Endothelial cell of umbilical vein (primary cell): ENCODE measurements at regions not wholly inside any gene's neighbourhood (a gene's known extent, or its start where the extent isn't known, plus 50 kb on each side); places are given as distances from the start of the nearest gene placed in this dataset.

Experiments used
- BruUV-seq: library from RNA; stranded (reverse); fragments of 400-500 nt; replicated peaks from 2 replicates; lab custom pipeline; 2021; lab: Mats Ljungman, UMichigan
- CTCF ChIA-PET: fragments of 300-600, 350-600 bp; sonication (Branson Sonifier 250); formaldehyde crosslinking; loops from one replicate; lab custom pipeline; 2021; ENCODE audit warnings: antibody characterized with exemption, inconsistent platforms; lab: Charles Lee
- POLR2A ChIA-PET: fragments of 300-600, 350-600 bp; sonication (Branson Sonifier 250); formaldehyde crosslinking; loops from one replicate; lab custom pipeline; 2021; ENCODE audit warnings: antibody characterized with exemption, inconsistent platforms; lab: Charles Lee
- DNase-seq: peaks from one replicate; pipeline ENCODE4 v3.0.0-alpha.2; 2011; ENCODE audit warnings: low read depth, low spot score
- FAIRE-seq: peaks from 2 replicates; lab custom pipeline; 2011; peaks lifted over from hg19 to GRCh38; lab: Jason Lieb, UNC
- H2AFZ ChIP-seq: 2 replicates; pipeline ENCODE4 v1.6.0; 2012; ENCODE audit warnings: low read depth, low read length, control low read depth, inconsistent platforms
- H3K27ac ChIP-seq: 2 replicates; pipeline ENCODE4 v1.5.1; 2011; ENCODE audit warnings: low read depth, mild to moderate bottlenecking, control low read depth, low read length, moderate library complexity; ENCODE audit not compliant: insufficient read depth
- H3K27me3 ChIP-seq, 2 experiments: 2 replicates each; pipeline versions ENCODE4 v1.6.0 to v1.6.1; 2011; ENCODE audit warnings: low read length in 2 of 2, mixed read lengths in 1 of 2; ENCODE audit not compliant: control insufficient read depth in 2 of 2, insufficient read depth in 2 of 2
- H3K36me3 ChIP-seq, 2 experiments: 2 replicates in 1 of 2; 3 replicates in 1 of 2; pipeline ENCODE4 v1.5.1; 2011; ENCODE audit warnings: low read length in 2 of 2, mild to moderate bottlenecking in 1 of 2, moderate library complexity in 1 of 2; ENCODE audit not compliant: control insufficient read depth in 2 of 2, insufficient read depth in 2 of 2; ENCODE audit errors: extremely low read depth in 1 of 2
- H3K4me1 ChIP-seq: 3 replicates; pipeline ENCODE4 v1.5.1; 2011; ENCODE audit warnings: mild to moderate bottlenecking, low read length; ENCODE audit not compliant: control insufficient read depth, insufficient read depth; ENCODE audit errors: extremely low read depth
- H3K4me2 ChIP-seq: 2 replicates; pipeline ENCODE4 v1.6.1; 2011; ENCODE audit warnings: low read length, control low read depth, mixed read lengths; ENCODE audit not compliant: insufficient read depth
- H3K4me3 ChIP-seq, 3 experiments: fragments of 200-600 bp in 1 of 3; sonication (generic), shearing (Covaris generic) in 1 of 3; replicated peaks in 1 of 3; 2 replicates each; pipeline ENCODE4 v1.5.1; 2011 to 2016; ENCODE audit warnings: control low read depth in 3 of 3, low read length in 3 of 3, mild to moderate bottlenecking in 2 of 3, inconsistent platforms in 1 of 3, low read depth in 1 of 3, moderate library complexity in 1 of 3; ENCODE audit not compliant: insufficient read depth in 1 of 3
- H3K79me2 ChIP-seq: 2 replicates; pipeline ENCODE4 v1.6.0; 2012; ENCODE audit warnings: low read length, inconsistent platforms; ENCODE audit not compliant: control insufficient read depth, insufficient read depth
- H3K9ac ChIP-seq: replicated peaks from 2 replicates; pipeline ENCODE3; 2011; ENCODE audit warnings: low read length, control low read depth; ENCODE audit not compliant: insufficient read depth; ENCODE audit errors: extremely low read depth
- H3K9me1 ChIP-seq: replicated peaks from 3 replicates; pipeline ENCODE4 v1.6.0; 2011; ENCODE audit warnings: mild to moderate bottlenecking, low read length; ENCODE audit not compliant: control insufficient read depth, insufficient read depth; ENCODE audit errors: extremely low read depth
- H3K9me3 ChIP-seq: replicated peaks from 2 replicates; pipeline ENCODE4 v1.5.1; 2012; ENCODE audit warnings: low read length, inconsistent platforms; ENCODE audit not compliant: control insufficient read depth, insufficient read depth
- H4K20me1 ChIP-seq: replicated peaks from 2 replicates; pipeline ENCODE3; 2011; ENCODE audit warnings: mild to moderate bottlenecking, low read length; ENCODE audit not compliant: control insufficient read depth, insufficient read depth; ENCODE audit errors: extremely low read depth
- EZH2 ChIP-seq: IDR thresholded peaks from 2 replicates; pipeline ENCODE4 v1.6.1; 2012; ENCODE audit warnings: borderline replicate concordance, low read depth, mild to moderate bottlenecking, moderate library complexity, low read length, inconsistent platforms; ENCODE audit not compliant: severe bottlenecking
- FOS ChIP-seq: IDR thresholded peaks from 2 replicates; pipeline ENCODE4 v1.6.1; 2011; ENCODE audit warnings: mild to moderate bottlenecking, low read length, moderate library complexity, borderline replicate concordance; ENCODE audit not compliant: insufficient read depth
- GATA2 ChIP-seq: IDR thresholded peaks from 2 replicates; pipeline ENCODE4 v1.7.0; 2011; ENCODE audit warnings: low read depth, mild to moderate bottlenecking, moderate library complexity, mixed read lengths, low read length; ENCODE audit not compliant: insufficient read length, insufficient read depth
- JUN ChIP-seq: IDR thresholded peaks from 2 replicates; pipeline ENCODE4 v1.6.1; 2011; ENCODE audit warnings: borderline replicate concordance, low read depth; ENCODE audit not compliant: insufficient read length, insufficient read depth
- MYC ChIP-seq: IDR thresholded peaks from one replicate; pipeline ENCODE4 v1.6.1; 2011; ENCODE audit warnings: mild to moderate bottlenecking, low read depth, low read length
- POLR2A ChIP-seq: IDR thresholded peaks from 2 replicates; pipeline ENCODE4 v1.6.1; 2012; ENCODE audit warnings: low read depth, mild to moderate bottlenecking, control low read depth, low read length
- POLR2AphosphoS5 ChIP-seq: IDR thresholded peaks from 2 replicates; pipeline ENCODE4 v1.6.1; 2012; ENCODE audit warnings: low read depth, mild to moderate bottlenecking, control low read depth, low read length, moderate library complexity; ENCODE audit not compliant: insufficient read depth
- dilution Hi-C: fragments of 300-500 bp; cut with MboI; formaldehyde crosslinking; loops from one replicate; pipeline ENCODE4 v1.15.0; 2019; ENCODE audit warnings: low sequenced_read_pairs; ENCODE audit not compliant: extremely low pct_ligation_motif_present
- intact Hi-C: fragments of 100-400 bp; cut with micrococcal nuclease; formaldehyde crosslinking; loops from one replicate; pipeline ENCODE4 v1.10.0; 2022
- TF ChIP-seq, protein P1 (sequence below), 2 donors: IDR thresholded peaks; 1 replicate in 1 of 2; 2 replicates in 1 of 2; pipeline ENCODE4 v1.5.1; 2011; ENCODE audit warnings: low read length in 2 of 2, mild to moderate bottlenecking in 2 of 2, moderate library complexity in 2 of 2, control low read depth in 1 of 2, inconsistent platforms in 1 of 2, low read depth in 1 of 2; ENCODE audit not compliant: insufficient read depth in 1 of 2; ENCODE audit errors: extremely low read depth in 1 of 2
- TF ChIP-seq, protein P2 (sequence below): IDR thresholded peaks from 2 replicates; pipeline ENCODE4 v1.6.1; 2011; ENCODE audit not compliant: insufficient read depth, insufficient read length

GRCh38 chr4:53716471-53717063, 125.3 kb upstream of the LNX1 start:
- Histone ChIP-seq H3K27me3 (peaks cover 4 to 15% of the 10 kb centered on the region in 2 experiments), H3K36me3 (no peaks in the 10 kb centered on the region), H3K4me2 (no peak overlapping the region), H3K9me3 (no peaks in the 10 kb centered on the region), H3K79me2 (no peaks in the 10 kb centered on the region), H2AFZ (no peak overlapping the region), H3K4me1 (no peaks in the 10 kb centered on the region), H3K4me3 (no peak overlapping the region), H3K27ac (no peak overlapping the region), H4K20me1 (no peaks in the 10 kb centered on the region), H3K9me1 (no peaks in the 10 kb centered on the region), H3K9ac (no peak overlapping the region)
- POLR2A ChIA-PET, result no interaction called here
- dilution Hi-C loops (no loop called here), intact Hi-C loops (no loop called here)
- no TSS peak for BruUV-seq
- FAIRE-seq (no peak), DNase-seq (no peak)
- TF ChIP-seq EZH2, result no peak
- CTCF ChIA-PET, result interaction anchor here (0.7 to 2.7 kb wide), 2 partner anchors 10 to 519 kb away, joined by 3 to 14 read pairs; no protein-coding TSS in a partner anchor

DNA sequence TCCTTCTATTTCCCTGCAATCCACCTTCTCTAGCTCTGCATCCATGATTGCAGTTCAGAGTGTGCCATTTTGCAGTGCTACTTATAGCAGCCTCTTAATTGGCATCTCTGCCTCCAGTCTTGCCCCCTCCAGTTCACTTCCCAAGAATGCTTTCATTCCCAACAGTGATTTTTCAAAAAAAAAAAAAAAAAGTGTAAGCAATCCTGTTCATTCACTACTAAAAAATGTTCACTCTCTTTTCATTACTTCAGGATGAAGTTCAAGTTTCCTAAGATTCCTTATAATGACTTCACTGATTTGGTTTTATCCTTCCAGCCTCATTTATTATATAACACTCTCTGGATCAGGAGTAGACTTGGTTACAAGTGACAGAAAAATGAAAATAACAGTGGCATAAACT, 124.7 kb upstream of the LNX1 start:
- FAIRE-seq (no peak), DNase-seq (no peak)
- no peak overlapping the region for H3K9ac ChIP-seq
- H3K9me1 ChIP-seq, result no peaks in the 10 kb centered on the region
- H4K20me1 ChIP-seq, result no peaks in the 10 kb centered on the region
- no peaks in the 10 kb centered on the region for H3K4me1 ChIP-seq
- H3K79me2 ChIP-seq, result no peaks in the 10 kb centered on the region
- no peak overlapping the region for H3K4me3 ChIP-seq
- ChIA-PET CTCF (interaction anchor here (2.7 kb wide), 1 partner anchor 10 kb away, joined by 14 read pairs; no protein-coding TSS in a partner anchor), POLR2A (no interaction called here)
- no peaks in the 10 kb centered on the region for H3K9me3 ChIP-seq
- H3K4me2 ChIP-seq, result no peak overlapping the region
- dilution Hi-C loops (no loop called here), intact Hi-C loops (no loop called here)
- TF ChIP-seq GATA2 (no peak), MYC (no peak), JUN (no peak), POLR2A (no peak), FOS (no peak), POLR2AphosphoS5 (no peak)
- TF ChIP-seq, protein P1, sequence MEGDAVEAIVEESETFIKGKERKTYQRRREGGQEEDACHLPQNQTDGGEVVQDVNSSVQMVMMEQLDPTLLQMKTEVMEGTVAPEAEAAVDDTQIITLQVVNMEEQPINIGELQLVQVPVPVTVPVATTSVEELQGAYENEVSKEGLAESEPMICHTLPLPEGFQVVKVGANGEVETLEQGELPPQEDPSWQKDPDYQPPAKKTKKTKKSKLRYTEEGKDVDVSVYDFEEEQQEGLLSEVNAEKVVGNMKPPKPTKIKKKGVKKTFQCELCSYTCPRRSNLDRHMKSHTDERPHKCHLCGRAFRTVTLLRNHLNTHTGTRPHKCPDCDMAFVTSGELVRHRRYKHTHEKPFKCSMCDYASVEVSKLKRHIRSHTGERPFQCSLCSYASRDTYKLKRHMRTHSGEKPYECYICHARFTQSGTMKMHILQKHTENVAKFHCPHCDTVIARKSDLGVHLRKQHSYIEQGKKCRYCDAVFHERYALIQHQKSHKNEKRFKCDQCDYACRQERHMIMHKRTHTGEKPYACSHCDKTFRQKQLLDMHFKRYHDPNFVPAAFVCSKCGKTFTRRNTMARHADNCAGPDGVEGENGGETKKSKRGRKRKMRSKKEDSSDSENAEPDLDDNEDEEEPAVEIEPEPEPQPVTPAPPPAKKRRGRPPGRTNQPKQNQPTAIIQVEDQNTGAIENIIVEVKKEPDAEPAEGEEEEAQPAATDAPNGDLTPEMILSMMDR (IDR thresholded peaks at IDR 0.05; ENCODE audit: extremely low read depth in 1 of 2, insufficient read depth in 1 of 2, low read depth in 1 of 2, low read length in 2 of 2), result no peak
- TF ChIP-seq, protein P2, sequence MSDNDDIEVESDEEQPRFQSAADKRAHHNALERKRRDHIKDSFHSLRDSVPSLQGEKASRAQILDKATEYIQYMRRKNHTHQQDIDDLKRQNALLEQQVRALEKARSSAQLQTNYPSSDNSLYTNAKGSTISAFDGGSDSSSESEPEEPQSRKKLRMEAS, result no peak
- H3K27ac ChIP-seq, result no peak overlapping the region
- no TSS peak for BruUV-seq
- peaks cover 4 to 11% of the 10 kb centered on the region in 2 experiments for H3K27me3 ChIP-seq
- H3K36me3 ChIP-seq, result no peaks in the 10 kb centered on the region
- H2AFZ ChIP-seq, result no peak overlapping the region
